A673 (cell line): ENCODE measurements at regions not wholly inside any gene's neighbourhood (a gene's known extent, or its start where the extent isn't known, plus 50 kb on each side); places are given as distances from the start of the nearest gene placed in this dataset.

Source experiments
- BruUV-seq: library from RNA; stranded (reverse); fragments of 400-500 nt; replicated peaks from 2 replicates; lab custom pipeline; 2021; lab: Mats Ljungman, UMichigan
- CTCF ChIA-PET: fragments of 300-600 bp; sonication (Branson Sonifier 250); formaldehyde crosslinking; loops from one replicate; lab custom pipeline; 2022; ENCODE audit warnings: antibody characterized with exemption; lab: Charles Lee
- POLR2A ChIA-PET: fragments of 300-600 bp; sonication (Branson Sonifier 250); formaldehyde crosslinking; loops from one replicate; lab custom pipeline; 2022; ENCODE audit warnings: antibody characterized with exemption; ENCODE audit not compliant: low non-redundant PET; lab: Charles Lee
- DNase-seq: peaks from one replicate; pipeline ENCODE4 v3.0.0-alpha.2; 2015; ENCODE audit warnings: low spot score
- H3K27ac ChIP-seq: fragments of 200-600 bp; sonication (generic); 2 replicates; pipeline ENCODE4 v1.5.1; 2016; ENCODE audit warnings: mixed run types, low read depth, mild to moderate bottlenecking, mixed read lengths, antibody characterized with exemption, low read length; ENCODE audit not compliant: poor library complexity, severe bottlenecking
- H3K27me3 ChIP-seq: fragments of 200-600 bp; sonication (generic); replicated peaks from 2 replicates; pipeline ENCODE4 v1.6.1; 2017; ENCODE audit warnings: mixed run types, low read depth, mild to moderate bottlenecking, mixed read lengths, antibody characterized with exemption, low read length; ENCODE audit not compliant: insufficient read depth, poor library complexity
- H3K36me3 ChIP-seq: fragments of 200-600 bp; sonication (generic); 2 replicates; pipeline ENCODE4 v1.6.1; 2016; ENCODE audit warnings: mixed run types, mild to moderate bottlenecking, mixed read lengths, antibody characterized with exemption, low read length; ENCODE audit not compliant: insufficient read depth, poor library complexity, severe bottlenecking
- H3K4me1 ChIP-seq: fragments of 200-600 bp; sonication (generic); 2 replicates; pipeline ENCODE4 v1.6.1; 2017; ENCODE audit warnings: mixed run types, mild to moderate bottlenecking, mixed read lengths, antibody characterized with exemption, low read length; ENCODE audit not compliant: insufficient read depth, poor library complexity, severe bottlenecking
- H3K4me3 ChIP-seq: fragments of 200-600 bp; sonication (generic); 2 replicates; pipeline ENCODE4 v1.5.1; 2016; ENCODE audit warnings: low read depth, mixed run types, mild to moderate bottlenecking, mixed read lengths, low read length; ENCODE audit not compliant: poor library complexity, severe bottlenecking
- H3K9me3 ChIP-seq: fragments of 200-600 bp; sonication (generic); 2 replicates; pipeline ENCODE4 v1.6.1; 2016; ENCODE audit warnings: mixed run types, low read depth, mild to moderate bottlenecking, mixed read lengths, antibody characterized with exemption, low read length; ENCODE audit not compliant: poor library complexity, severe bottlenecking
- EZH2 ChIP-seq: fragments of 200-600 bp; sonication (generic); IDR thresholded peaks from 2 replicates; pipeline ENCODE4 v1.6.1; 2017; ENCODE audit warnings: borderline replicate concordance, low read depth, mild to moderate bottlenecking, mixed read lengths, antibody characterized with exemption, low read length; ENCODE audit not compliant: poor library complexity, severe bottlenecking
- intact Hi-C: fragments of 100-400 bp; cut with micrococcal nuclease; formaldehyde crosslinking; loops from one replicate; pipeline ENCODE4 v1.10.0; 2022; ENCODE audit not compliant: unreplicated experiment
- TF ChIP-seq, protein P1 (sequence below): fragments of 300-800, 200-600 bp; sonication (generic); conservative IDR thresholded peaks from 2 replicates; pipeline ENCODE4 v1.5.1; 2017; ENCODE audit warnings: low read depth, mild to moderate bottlenecking, antibody characterized with exemption, low read length, moderate library complexity, mixed read lengths

DNA sequence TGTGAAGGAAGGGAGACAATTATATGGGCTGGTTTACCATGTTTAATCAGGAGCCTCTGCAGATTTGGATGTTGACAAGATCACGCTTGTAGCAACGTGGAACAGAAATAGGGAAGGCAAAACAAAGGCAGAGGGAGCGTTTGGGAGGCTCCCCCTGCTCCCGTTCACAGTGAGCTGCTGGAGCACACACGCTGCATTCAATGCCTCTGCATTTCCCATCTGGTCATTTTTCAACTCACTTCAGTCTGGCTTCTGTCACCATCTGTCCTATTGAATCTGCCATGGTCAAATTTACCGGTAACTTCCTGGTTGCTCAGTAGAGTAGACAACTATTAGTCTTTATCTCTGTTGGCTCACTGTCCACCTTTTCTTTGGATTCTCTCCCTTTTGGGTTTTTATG lies 91.0 kb downstream of the NHLRC3 start:
- POLR2A ChIA-PET, result no interaction called here
- TF ChIP-seq EZH2, result no peak
- TF ChIP-seq, protein P1, sequence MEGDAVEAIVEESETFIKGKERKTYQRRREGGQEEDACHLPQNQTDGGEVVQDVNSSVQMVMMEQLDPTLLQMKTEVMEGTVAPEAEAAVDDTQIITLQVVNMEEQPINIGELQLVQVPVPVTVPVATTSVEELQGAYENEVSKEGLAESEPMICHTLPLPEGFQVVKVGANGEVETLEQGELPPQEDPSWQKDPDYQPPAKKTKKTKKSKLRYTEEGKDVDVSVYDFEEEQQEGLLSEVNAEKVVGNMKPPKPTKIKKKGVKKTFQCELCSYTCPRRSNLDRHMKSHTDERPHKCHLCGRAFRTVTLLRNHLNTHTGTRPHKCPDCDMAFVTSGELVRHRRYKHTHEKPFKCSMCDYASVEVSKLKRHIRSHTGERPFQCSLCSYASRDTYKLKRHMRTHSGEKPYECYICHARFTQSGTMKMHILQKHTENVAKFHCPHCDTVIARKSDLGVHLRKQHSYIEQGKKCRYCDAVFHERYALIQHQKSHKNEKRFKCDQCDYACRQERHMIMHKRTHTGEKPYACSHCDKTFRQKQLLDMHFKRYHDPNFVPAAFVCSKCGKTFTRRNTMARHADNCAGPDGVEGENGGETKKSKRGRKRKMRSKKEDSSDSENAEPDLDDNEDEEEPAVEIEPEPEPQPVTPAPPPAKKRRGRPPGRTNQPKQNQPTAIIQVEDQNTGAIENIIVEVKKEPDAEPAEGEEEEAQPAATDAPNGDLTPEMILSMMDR, result no peak
- intact Hi-C loops, result no loop called here
- no peaks in the 10 kb centered on the region for H3K9me3 ChIP-seq
- H3K36me3 ChIP-seq, result no peaks in the 10 kb centered on the region
- H3K4me1 ChIP-seq, result peaks cover 7% of the 10 kb centered on the region
- no peak overlapping the region for H3K27ac ChIP-seq
- no peak overlapping the region for H3K4me3 ChIP-seq
- no TSS peak for BruUV-seq
- DNase-seq, result no peak
- CTCF ChIA-PET, result no interaction called here
- H3K27me3 ChIP-seq, result no peaks in the 10 kb centered on the region

DNA sequence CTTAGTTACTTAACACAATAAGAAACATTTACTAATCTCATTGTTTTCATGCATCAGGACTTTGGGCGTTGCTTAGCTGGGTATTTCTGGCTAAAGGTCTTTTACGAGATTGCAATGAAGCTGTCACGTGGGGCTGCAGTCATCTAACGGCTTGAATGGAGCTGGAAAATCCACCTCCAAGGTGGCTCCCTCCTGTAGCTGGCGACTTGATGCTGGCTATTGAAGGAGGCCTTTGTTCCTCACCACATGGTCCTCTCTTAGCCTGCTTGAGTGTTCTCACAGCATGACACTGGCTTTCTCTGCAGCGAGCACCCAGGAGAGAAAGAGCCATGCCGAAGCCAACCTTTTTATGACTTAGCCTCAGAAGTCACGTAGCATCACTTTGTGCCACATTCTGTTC lies 92.0 kb downstream of the NHLRC3 start:
- DNase-seq, result no peak
- Histone ChIP-seq H3K36me3 (no peaks in the 10 kb centered on the region), H3K4me3 (no peak overlapping the region), H3K9me3 (no peaks in the 10 kb centered on the region), H3K27ac (no peak overlapping the region), H3K4me1 (peaks cover 7% of the 10 kb centered on the region), H3K27me3 (no peaks in the 10 kb centered on the region)
- intact Hi-C loops, result no loop called here
- CTCF ChIA-PET, result no interaction called here
- TF ChIP-seq EZH2, result no peak
- TF ChIP-seq, protein P1, result no peak
- no TSS peak for BruUV-seq
- POLR2A ChIA-PET, result no interaction called here

DNA sequence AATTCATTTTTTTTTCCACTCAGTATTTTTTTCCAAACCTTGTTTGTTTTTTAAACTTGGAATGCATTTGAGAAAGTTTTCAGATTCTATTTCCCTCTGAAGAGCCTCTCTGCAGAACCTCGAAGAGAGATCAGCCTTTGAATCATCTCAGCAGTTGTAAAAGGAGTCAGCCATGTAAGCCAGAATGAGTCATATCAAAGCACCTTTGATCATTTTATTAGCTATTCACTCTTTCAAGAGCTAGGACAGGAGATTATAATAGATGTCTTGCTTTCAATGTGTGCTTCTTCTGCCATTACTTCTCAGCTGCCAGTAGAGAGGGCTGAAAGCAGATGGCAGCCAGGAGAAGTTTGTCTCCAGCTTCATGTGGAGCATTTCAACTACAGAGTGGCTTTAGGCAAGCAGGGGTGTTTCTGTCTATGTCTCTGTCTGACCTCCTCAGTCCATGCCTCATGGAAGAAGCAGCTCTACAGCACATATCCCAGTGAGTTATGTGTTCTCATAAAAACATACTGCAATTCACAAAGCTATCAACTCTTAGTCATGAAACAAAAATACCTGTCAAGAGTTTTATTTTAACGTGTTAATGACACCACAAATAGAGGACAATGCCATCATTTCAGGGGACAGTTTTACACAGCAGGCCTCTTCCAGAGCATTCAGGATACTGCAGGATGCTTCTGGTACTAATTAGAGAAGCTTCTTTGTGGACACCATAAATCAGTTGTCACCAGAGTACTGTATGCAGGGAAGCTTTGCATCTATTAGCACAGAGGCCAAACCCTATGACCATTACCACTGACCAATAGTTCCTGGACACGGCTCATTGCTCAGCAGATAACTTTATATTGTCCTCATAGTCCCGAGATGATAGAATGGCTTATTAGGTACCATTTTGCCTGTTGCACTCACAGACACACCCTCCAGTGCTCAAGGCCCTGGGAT lies 94.3 kb downstream of the NHLRC3 start:
- no peaks in the 10 kb centered on the region for H3K9me3 ChIP-seq
- intact Hi-C loops, result no loop called here
- ChIA-PET POLR2A (no interaction called here), CTCF (interaction anchor here (0.6 kb wide), 1 partner anchor 11 kb away, joined by 3 read pairs; no protein-coding TSS in a partner anchor)
- H3K27ac ChIP-seq, result no peak overlapping the region
- DNase-seq, result no peak
- no peak overlapping the region for H3K4me3 ChIP-seq
- BruUV-seq, result no TSS peak
- no peaks in the 10 kb centered on the region for H3K27me3 ChIP-seq
- TF ChIP-seq EZH2, result no peak
- TF ChIP-seq, protein P1, result no peak
- H3K4me1 ChIP-seq, result peaks cover 7% of the 10 kb centered on the region
- H3K36me3 ChIP-seq, result no peaks in the 10 kb centered on the region
